ENCODE measurements at regions not wholly inside any gene's neighbourhood (a gene's known extent, or its start where the extent isn't known, plus 50 kb on each side); places are given as distances from the start of the nearest gene placed in this dataset.

DNA sequence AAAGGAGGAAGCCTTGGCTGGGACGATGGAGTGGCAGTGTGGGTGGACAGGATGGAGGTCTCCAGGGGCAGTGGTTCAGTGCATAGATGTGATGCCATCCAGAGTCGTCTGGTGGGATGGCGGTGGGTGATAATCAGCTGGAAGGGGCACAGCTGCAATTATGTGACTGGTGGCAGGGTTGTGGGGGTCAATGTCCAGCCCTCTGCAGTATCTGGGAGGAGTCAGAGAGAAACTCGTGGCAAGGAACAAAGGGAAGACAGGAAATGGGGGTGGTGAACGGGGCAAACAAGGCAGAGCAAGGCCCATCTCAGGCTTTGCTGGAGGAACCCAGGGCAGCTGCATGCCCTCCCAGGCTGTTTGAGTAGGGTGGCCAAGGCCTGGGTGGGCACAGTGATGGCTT, 118.3 kb upstream of the USP24 start:
- Mint-ChIP-seq H3K27me3 (peaks cover 27% of the 10 kb centered on the region), H3K27ac (no peak overlapping the region), H3K9me3 (no peaks in the 10 kb centered on the region), H3K36me3 (no peaks in the 10 kb centered on the region), H3K4me1 (ENCODE audit: unreplicated experiment) (peaks cover 38% of the 10 kb centered on the region), H3K4me3 (no peak overlapping the region)
- no peak for DNase-seq (ENCODE audit: extremely low spot score, unreplicated experiment)
- TF ChIP-seq, protein P1, sequence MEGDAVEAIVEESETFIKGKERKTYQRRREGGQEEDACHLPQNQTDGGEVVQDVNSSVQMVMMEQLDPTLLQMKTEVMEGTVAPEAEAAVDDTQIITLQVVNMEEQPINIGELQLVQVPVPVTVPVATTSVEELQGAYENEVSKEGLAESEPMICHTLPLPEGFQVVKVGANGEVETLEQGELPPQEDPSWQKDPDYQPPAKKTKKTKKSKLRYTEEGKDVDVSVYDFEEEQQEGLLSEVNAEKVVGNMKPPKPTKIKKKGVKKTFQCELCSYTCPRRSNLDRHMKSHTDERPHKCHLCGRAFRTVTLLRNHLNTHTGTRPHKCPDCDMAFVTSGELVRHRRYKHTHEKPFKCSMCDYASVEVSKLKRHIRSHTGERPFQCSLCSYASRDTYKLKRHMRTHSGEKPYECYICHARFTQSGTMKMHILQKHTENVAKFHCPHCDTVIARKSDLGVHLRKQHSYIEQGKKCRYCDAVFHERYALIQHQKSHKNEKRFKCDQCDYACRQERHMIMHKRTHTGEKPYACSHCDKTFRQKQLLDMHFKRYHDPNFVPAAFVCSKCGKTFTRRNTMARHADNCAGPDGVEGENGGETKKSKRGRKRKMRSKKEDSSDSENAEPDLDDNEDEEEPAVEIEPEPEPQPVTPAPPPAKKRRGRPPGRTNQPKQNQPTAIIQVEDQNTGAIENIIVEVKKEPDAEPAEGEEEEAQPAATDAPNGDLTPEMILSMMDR (conservative IDR thresholded peaks at IDR 0.05), result no peak

DNA sequence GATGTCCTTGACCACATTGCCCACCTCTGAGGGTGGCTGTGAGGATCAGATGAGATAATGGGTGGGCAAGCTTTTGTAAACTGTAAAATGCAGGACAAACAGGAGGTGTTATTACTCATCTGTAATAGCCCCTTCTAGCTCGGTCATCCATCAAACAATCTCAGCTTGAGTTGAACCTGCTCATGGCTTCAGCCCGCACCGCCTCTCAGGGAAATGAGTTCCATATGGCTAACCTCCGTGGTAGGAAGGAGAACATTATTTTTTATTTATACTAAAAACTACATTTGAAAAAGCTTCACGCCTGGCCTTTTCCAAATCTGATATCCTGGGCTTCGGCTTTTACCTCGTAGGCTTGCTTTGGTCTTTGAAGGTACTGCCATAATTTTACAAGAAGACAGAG, 116.2 kb upstream of the USP24 start:
- Mint-ChIP-seq H3K4me3 (no peak overlapping the region), H3K4me1 (ENCODE audit: unreplicated experiment) (peaks cover 54% of the 10 kb centered on the region), H3K36me3 (no peaks in the 10 kb centered on the region), H3K27me3 (peaks cover 35% of the 10 kb centered on the region), H3K27ac (no peak overlapping the region), H3K9me3 (no peaks in the 10 kb centered on the region)
- DNase-seq (ENCODE audit: extremely low spot score, unreplicated experiment), result no peak
- TF ChIP-seq, protein P1 (conservative IDR thresholded peaks at IDR 0.05), result no peak

DNA sequence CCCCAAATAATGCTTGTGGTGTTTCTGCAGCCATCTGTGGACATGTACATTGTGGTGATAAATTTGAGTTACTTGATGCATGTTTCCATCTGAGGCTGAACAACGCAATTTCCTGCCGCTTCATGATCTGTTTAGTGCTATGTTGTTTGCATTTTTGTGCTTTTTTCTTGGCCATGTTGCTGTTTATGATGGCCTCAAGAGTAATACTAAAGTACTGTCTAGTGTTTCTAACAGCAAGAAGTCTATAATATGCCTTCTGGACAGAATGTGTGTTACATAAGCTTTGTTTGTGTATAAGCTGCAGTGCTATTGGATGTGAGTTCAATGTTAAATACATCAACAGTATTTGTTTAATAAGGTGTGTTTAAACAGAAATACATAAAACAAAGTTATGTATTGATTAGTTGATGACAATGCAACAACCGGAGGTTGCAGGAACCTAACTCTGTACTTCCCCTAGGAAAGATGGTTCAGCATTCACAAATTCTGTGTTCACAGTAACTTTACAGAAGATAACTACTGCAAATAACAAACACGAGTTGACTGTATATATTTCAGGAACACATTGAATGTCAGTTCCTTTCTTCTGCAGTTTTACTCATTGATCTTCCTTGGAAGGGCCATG, 114.8 kb upstream of the USP24 start:
- H3K4me1 Mint-ChIP-seq (ENCODE audit: unreplicated experiment), result peaks cover 55% of the 10 kb centered on the region
- H3K9me3 Mint-ChIP-seq, result no peaks in the 10 kb centered on the region
- H3K27ac Mint-ChIP-seq, result no peak overlapping the region
- TF ChIP-seq, protein P1 (conservative IDR thresholded peaks at IDR 0.05), result no peak
- no peak overlapping the region for H3K4me3 Mint-ChIP-seq
- no peaks in the 10 kb centered on the region for H3K36me3 Mint-ChIP-seq
- no peak for DNase-seq (ENCODE audit: extremely low spot score, unreplicated experiment)
- peaks cover 34% of the 10 kb centered on the region for H3K27me3 Mint-ChIP-seq

DNA sequence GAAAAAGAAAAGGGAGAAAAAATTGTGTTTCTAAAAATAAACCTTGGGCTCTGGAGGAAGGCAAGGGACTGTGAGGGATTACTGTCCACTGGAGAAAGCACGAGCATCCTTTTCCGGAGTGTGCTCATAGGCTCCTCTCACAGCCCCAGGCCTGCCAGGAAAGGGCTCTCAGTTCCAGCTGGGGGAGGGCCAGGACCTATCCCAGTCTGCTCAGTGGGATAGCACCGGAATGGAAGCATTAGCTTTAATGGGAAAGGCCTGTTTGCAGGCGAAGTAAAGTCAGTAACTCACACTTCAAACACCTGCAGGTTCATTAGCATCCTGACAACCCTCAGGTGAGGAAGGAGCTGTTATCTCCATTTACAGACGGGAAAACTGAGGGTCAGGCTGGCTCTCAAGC, 113.9 kb upstream of the USP24 start:
- H3K27me3 Mint-ChIP-seq, result peaks cover 28% of the 10 kb centered on the region
- H3K4me3 Mint-ChIP-seq, result peak overlapping the region; percentile 31
- H3K9me3 Mint-ChIP-seq, result no peaks in the 10 kb centered on the region
- DNase-seq (ENCODE audit: extremely low spot score, unreplicated experiment), result no peak
- no peaks in the 10 kb centered on the region for H3K36me3 Mint-ChIP-seq
- H3K27ac Mint-ChIP-seq, result no peak overlapping the region
- peaks cover 55% of the 10 kb centered on the region for H3K4me1 Mint-ChIP-seq (ENCODE audit: unreplicated experiment)
- TF ChIP-seq, protein P1 (conservative IDR thresholded peaks at IDR 0.05), result no peak

DNA sequence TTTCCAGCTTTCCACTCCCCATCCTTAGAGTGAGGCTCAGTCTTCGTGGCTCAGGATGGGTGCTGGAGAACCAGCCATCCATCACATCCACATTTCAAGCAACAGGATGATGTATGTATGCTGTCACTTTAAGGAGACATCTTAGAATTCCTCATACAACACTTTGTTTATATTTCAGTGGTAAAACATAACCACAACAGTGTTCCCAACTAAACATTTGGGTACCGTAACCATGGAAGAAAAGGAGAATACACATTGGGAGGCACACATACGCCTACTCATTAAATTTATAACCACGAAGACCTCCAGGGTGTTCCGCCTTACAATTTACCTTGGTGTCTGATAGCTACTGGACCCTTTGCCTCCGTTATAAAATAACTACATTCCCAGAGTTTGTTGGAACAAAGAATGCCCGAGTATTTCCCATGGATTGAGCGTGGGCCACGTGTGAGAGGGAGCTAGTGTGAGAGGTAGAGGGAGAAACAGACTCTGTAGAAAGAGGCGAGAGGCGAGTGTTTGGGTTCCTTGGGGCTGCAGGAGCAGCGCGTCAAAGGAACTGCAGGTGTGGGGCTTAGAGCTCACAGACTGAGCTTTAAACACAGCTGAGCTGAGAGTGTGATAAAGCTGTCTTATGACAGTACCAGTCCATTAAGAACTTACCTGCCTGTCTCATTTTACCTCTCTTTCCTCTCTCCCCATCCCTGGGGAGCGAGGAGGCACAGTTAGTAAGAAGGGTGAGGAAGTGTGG, 111.5 kb upstream of the USP24 start:
- no peak overlapping the region for H3K27ac Mint-ChIP-seq
- no peak for DNase-seq (ENCODE audit: extremely low spot score, unreplicated experiment)
- peaks cover 19% of the 10 kb centered on the region for H3K27me3 Mint-ChIP-seq
- H3K9me3 Mint-ChIP-seq, result no peaks in the 10 kb centered on the region
- no peak overlapping the region for H3K4me3 Mint-ChIP-seq
- H3K4me1 Mint-ChIP-seq (ENCODE audit: unreplicated experiment), result peaks cover 42% of the 10 kb centered on the region
- TF ChIP-seq, protein P1 (conservative IDR thresholded peaks at IDR 0.05), result no peak
- H3K36me3 Mint-ChIP-seq, result no peaks in the 10 kb centered on the region
